Neuronal stem cell (in vitro differentiated cells): ENCODE measurements at regions not wholly inside any gene's neighbourhood (a gene's known extent, or its start where the extent isn't known, plus 50 kb on each side); places are given as distances from the start of the nearest gene placed in this dataset.

Experiments
- DNase-seq: peaks from one replicate; pipeline ENCODE4 v3.0.0-alpha.2; 2013; ENCODE audit warnings: low spot score
- H2AFZ ChIP-seq: one replicate; pipeline ENCODE4 v1.6.1; 2013; ENCODE audit warnings: mild to moderate bottlenecking, low read length, inconsistent platforms
- H2AK5ac ChIP-seq: 2 replicates; pipeline ENCODE4 v1.6.1; 2013; ENCODE audit warnings: low read depth, mild to moderate bottlenecking, inconsistent platforms, low read length, moderate library complexity, mixed read lengths
- H2BK120ac ChIP-seq: 2 replicates; pipeline ENCODE4 v1.6.1; 2013; ENCODE audit warnings: low read depth, mild to moderate bottlenecking, inconsistent platforms, low read length, moderate library complexity, mixed read lengths
- H2BK12ac ChIP-seq: one replicate; pipeline ENCODE4 v1.6.1; 2013; ENCODE audit warnings: low read length, inconsistent platforms
- H2BK15ac ChIP-seq: 2 replicates; pipeline ENCODE4 v1.6.1; 2013; ENCODE audit warnings: mild to moderate bottlenecking, low read length, inconsistent platforms, mixed read lengths
- H2BK5ac ChIP-seq: one replicate; pipeline ENCODE4 v1.6.1; 2013; ENCODE audit warnings: inconsistent platforms, mild to moderate bottlenecking, low read length, moderate library complexity
- H3K14ac ChIP-seq: one replicate; pipeline ENCODE4 v1.6.1; 2013; ENCODE audit warnings: low read length, inconsistent platforms
- H3K18ac ChIP-seq: 2 replicates; pipeline ENCODE4 v1.6.1; 2013; ENCODE audit warnings: low read length, inconsistent platforms
- H3K23ac ChIP-seq: 2 replicates; pipeline ENCODE4 v1.6.1; 2013; ENCODE audit warnings: low read depth, mild to moderate bottlenecking, mixed read lengths, low read length, inconsistent platforms; ENCODE audit not compliant: poor library complexity
- H3K27ac ChIP-seq: replicated peaks from 3 replicates; pipeline ENCODE4 v1.5.1; 2013; ENCODE audit warnings: low read length, inconsistent platforms
- H3K27me3 ChIP-seq, 3 experiments: 2 replicates each; pipeline ENCODE4 v1.6.1; 2013; ENCODE audit warnings: low read length in 3 of 3, mild to moderate bottlenecking in 2 of 3, inconsistent platforms in 1 of 3, low read depth in 1 of 3, mixed read lengths in 1 of 3, moderate library complexity in 1 of 3; ENCODE audit not compliant: control insufficient read depth in 3 of 3, insufficient read depth in 3 of 3
- H3K36me3 ChIP-seq, 2 donors: replicated peaks in 1 of 2; 2 replicates each; pipeline ENCODE4 v1.6.1; 2013; ENCODE audit warnings: low read length in 2 of 2; ENCODE audit not compliant: control insufficient read depth in 2 of 2, insufficient read depth in 2 of 2
- H3K4ac ChIP-seq: 2 replicates; pipeline ENCODE4 v1.6.1; 2013; ENCODE audit warnings: inconsistent platforms, mild to moderate bottlenecking, low read length, moderate library complexity
- H3K4me1 ChIP-seq, 2 donors: 1 replicate in 1 of 2; 2 replicates in 1 of 2; pipeline ENCODE4 v1.6.1; 2013; ENCODE audit warnings: low read length in 2 of 2, low read depth in 1 of 2; ENCODE audit not compliant: control insufficient read depth in 2 of 2, insufficient read depth in 1 of 2
- H3K4me2 ChIP-seq: one replicate; pipeline ENCODE4 v1.6.1; 2013; ENCODE audit warnings: mild to moderate bottlenecking, low read length, inconsistent platforms; ENCODE audit not compliant: insufficient read depth, poor library complexity, severe bottlenecking
- H3K4me3 ChIP-seq, 2 donors: 2 replicates each; pipeline ENCODE4 v1.5.1; 2013; ENCODE audit warnings: low read length in 2 of 2, mild to moderate bottlenecking in 2 of 2, inconsistent platforms in 1 of 2, moderate library complexity in 1 of 2
- H3K79me1 ChIP-seq: one replicate; pipeline ENCODE4 v1.6.1; 2013; ENCODE audit warnings: low read depth, mild to moderate bottlenecking, inconsistent platforms, low read length, moderate library complexity
- H3K9ac ChIP-seq: one replicate; pipeline ENCODE4 v1.6.1; 2013; ENCODE audit warnings: mild to moderate bottlenecking, low read depth, low read length, inconsistent platforms; ENCODE audit not compliant: poor library complexity
- H3K9me3 ChIP-seq, 2 donors: replicated peaks in 1 of 2; 2 replicates each; pipeline versions ENCODE3 to v1.6.1; 2013; ENCODE audit warnings: low read length in 2 of 2, mild to moderate bottlenecking in 2 of 2, inconsistent platforms in 1 of 2, low read depth in 1 of 2, mixed read lengths in 1 of 2, moderate library complexity in 1 of 2; ENCODE audit not compliant: control insufficient read depth in 2 of 2, insufficient read depth in 1 of 2
- H4K8ac ChIP-seq: one replicate; pipeline ENCODE4 v1.6.1; 2013; ENCODE audit warnings: low read depth, mild to moderate bottlenecking, inconsistent platforms, low read length, moderate library complexity
- H4K91ac ChIP-seq: one replicate; pipeline ENCODE4 v1.6.1; 2013; ENCODE audit warnings: low read length, low read depth, mild to moderate bottlenecking, inconsistent platforms; ENCODE audit not compliant: poor library complexity
- WGBS, 2 donors: extraction: QIAGEN DNeasy Blood & Tissue Kit; methylation state at CpG; one replicate each; pipeline ENCODE4 v1.1.7; 2013; ENCODE audit warnings: missing lambda C conversion rate in 2 of 2, mixed read lengths in 1 of 2; ENCODE audit not compliant: insufficient read length in 2 of 2, insufficient replicate concordance in 1 of 2; ENCODE audit errors: extremely low coverage in 2 of 2; 5-methylcytosine and 5-hydroxymethylcytosine counted together

- Histone ChIP-seq H3K9me3 (no peaks in the 10 kb centered on the region), H2BK120ac (no peak overlapping the region), H3K23ac (peak overlapping the region; percentile 81), H2BK5ac (no peak overlapping the region), H3K18ac (peak overlapping the region; percentile 27), H2BK12ac (no peak overlapping the region), H3K27me3 (peaks cover 0 to 35% (median 31%) of the 10 kb centered on the region in 3 experiments), H3K4me2 (no peak overlapping the region), H2BK15ac (no peak overlapping the region), H3K4ac (no peak overlapping the region), H2AK5ac (peak overlapping the region; percentile 6), H3K4me3 (no peak overlapping the region), H4K8ac (no peak overlapping the region), H3K79me1 (no peaks in the 10 kb centered on the region), H3K36me3 (no peaks in the 10 kb centered on the region), H2AFZ (no peak overlapping the region), H3K14ac (no peak overlapping the region), H3K9ac (peak overlapping the region; percentile 64), H3K4me1 (peaks cover 13 to 25% of the 10 kb centered on the region in 2 donors), H3K27ac (no peak overlapping the region), H4K91ac (peak overlapping the region; percentile 39)
- no peak for DNase-seq
- no CpG with 5 or more reads among the region's 9 CpGs for WGBS, 2 donors
Observed at GRCh38 chr14:101075025-101075800, 171.7 kb upstream of the RTL1 start.

- peak overlapping the region; percentile 92 for H2AK5ac ChIP-seq
- WGBS, 2 donors, result no CpG with 5 or more reads among the region's 15 CpGs
- peak overlapping the region; percentile 82 for H2BK12ac ChIP-seq
Observed at GRCh38 chr14:101075801-101076413, 172.4 kb upstream of the RTL1 start.

GRCh38 chr14:101076451-101077198, 173.1 kb upstream of the RTL1 start:
- no peak overlapping the region for H3K4me3 ChIP-seq

More at GRCh38 chr14:101075801-101076413, 172.4 kb upstream of the RTL1 start:
- DNase-seq, result no peak
- Histone ChIP-seq H3K27me3 (peaks cover 0 to 35% (median 31%) of the 10 kb centered on the region in 3 experiments), H3K4ac (no peak overlapping the region), H3K9me3 (no peaks in the 10 kb centered on the region), H3K36me3 (no peaks in the 10 kb centered on the region), H2BK120ac (no peak overlapping the region), H3K4me2 (no peak overlapping the region), H3K14ac (peak overlapping the region; percentile 4), H2AFZ (no peak overlapping the region), H3K79me1 (no peaks in the 10 kb centered on the region), H3K9ac (no peak overlapping the region), H3K4me3 (no peak overlapping the region), H3K18ac (peak overlapping the region; percentile 4), H2BK15ac (peak overlapping the region; percentile 37), H3K27ac (no peak overlapping the region), H4K91ac (no peak overlapping the region), H4K8ac (no peak overlapping the region), H2BK5ac (no peak overlapping the region), H3K4me1 (peaks cover 13 to 25% of the 10 kb centered on the region in 2 donors), H3K23ac (no peak overlapping the region)

More at GRCh38 chr14:101076451-101077198, 173.1 kb upstream of the RTL1 start:
- H3K4ac ChIP-seq, result no peak overlapping the region
- no peak overlapping the region for H2BK120ac ChIP-seq
- H2BK12ac ChIP-seq, result no peak overlapping the region
- no peak for DNase-seq
- no peak overlapping the region for H4K8ac ChIP-seq
- H3K36me3 ChIP-seq, result no peaks in the 10 kb centered on the region
- H3K4me1 ChIP-seq, result peaks cover 13 to 24% of the 10 kb centered on the region in 2 donors
- H3K27ac ChIP-seq, result no peak overlapping the region
- WGBS, 2 donors, result no CpG with 5 or more reads among the region's 29 CpGs
- H3K14ac ChIP-seq, result peak overlapping the region; percentile 4
- H3K18ac ChIP-seq, result peak overlapping the region; percentile 48
- no peak overlapping the region for H2BK5ac ChIP-seq
- H4K91ac ChIP-seq, result no peak overlapping the region
- H2BK15ac ChIP-seq, result no peak overlapping the region
- H3K9ac ChIP-seq, result no peak overlapping the region
- H3K9me3 ChIP-seq, result no peaks in the 10 kb centered on the region
- peaks cover 0 to 35% (median 31%) of the 10 kb centered on the region in 3 experiments for H3K27me3 ChIP-seq
- no peak overlapping the region for H2AFZ ChIP-seq
- H3K4me2 ChIP-seq, result no peak overlapping the region
- H3K79me1 ChIP-seq, result no peaks in the 10 kb centered on the region
- H3K23ac ChIP-seq, result no peak overlapping the region
- H2AK5ac ChIP-seq, result peak overlapping the region; percentile 92
